ENCODE measurements at regions not wholly inside any gene's neighbourhood (a gene's known extent, or its start where the extent isn't known, plus 50 kb on each side); places are given as distances from the start of the nearest gene placed in this dataset.
A peak's percentile ranks its signal among the peaks of the same experiment; 100 is the strongest.

- no peak for TF ChIP-seq HDAC6 (IDR thresholded peaks at IDR 0.05; ENCODE audit: low read depth, low read length)
- TF ChIP-seq PAWR (CRISPR knock-in tag; IDR thresholded peaks at IDR 0.05; ENCODE audit: borderline replicate concordance): no peak
- peak; percentile 87 for TF ChIP-seq ZNF644 (CRISPR knock-in tag; IDR thresholded peaks at IDR 0.05; ENCODE audit: low read depth)
- peak; percentile 70; the same call in 1 of the 2 replicates for TF ChIP-seq MIXL1 (CRISPR knock-in tag; IDR thresholded peaks at IDR 0.05)
- no peak for TF ChIP-seq SOX13 (IDR thresholded peaks at IDR 0.05)
- TF ChIP-seq SOX13 (CRISPR knock-in tag; conservative IDR thresholded peaks at IDR 0.05 in 1 of 2, IDR thresholded peaks at IDR 0.05 in 1 of 2): peak in 1 of 2 experiments; percentile 86; a peak in 2 of 4 replicates
- TF ChIP-seq ZBTB3 (CRISPR knock-in tag; IDR thresholded peaks at IDR 0.05; ENCODE audit: borderline replicate concordance, low read depth): no peak
- TF ChIP-seq ZNF317 (CRISPR knock-in tag; IDR thresholded peaks at IDR 0.05): peak; percentile 38; the same call in 1 of the 2 replicates
- peak; percentile 48; the same call in 1 of the 2 replicates for TF ChIP-seq GFI1 (CRISPR knock-in tag; IDR thresholded peaks at IDR 0.05; ENCODE audit: borderline replicate concordance)
- TF ChIP-seq AHR (CRISPR knock-in tag; IDR thresholded peaks at IDR 0.05): no peak
- TF ChIP-seq ZNF841 (CRISPR knock-in tag; IDR thresholded peaks at IDR 0.05; ENCODE audit: borderline replicate concordance): no peak
- 0 out of 2 replicates have a peak, but pooled peaks have one; percentile 28 for TF ChIP-seq FOXP4 (CRISPR knock-in tag; IDR thresholded peaks at IDR 0.05)
- TF ChIP-seq SOX5 (CRISPR knock-in tag; IDR thresholded peaks at IDR 0.05; ENCODE audit: borderline replicate concordance): peak; percentile 80; the same call in 1 of the 2 replicates
- peak; percentile 66; the same call in 1 of the 2 replicates for TF ChIP-seq ATF1 (CRISPR knock-in tag; IDR thresholded peaks at IDR 0.05)
- TF ChIP-seq ELF1 (CRISPR knock-in tag; IDR thresholded peaks at IDR 0.05): 0 out of 2 replicates have a peak, but pooled peaks have one; percentile 24
- TF ChIP-seq THRA (CRISPR knock-in tag; IDR thresholded peaks at IDR 0.05; ENCODE audit: borderline replicate concordance): no peak; the same call in 1 of the 2 replicates
- no peak for TF ChIP-seq ZNF576 (CRISPR knock-in tag; IDR thresholded peaks at IDR 0.05)
- no peak for TF ChIP-seq ZNF431 (CRISPR knock-in tag; IDR thresholded peaks at IDR 0.05; ENCODE audit: borderline replicate concordance, low read depth)
- no peak for TF ChIP-seq TCF7 (IDR thresholded peaks at IDR 0.05; ENCODE audit: low read depth)
- TF ChIP-seq, protein P1, sequence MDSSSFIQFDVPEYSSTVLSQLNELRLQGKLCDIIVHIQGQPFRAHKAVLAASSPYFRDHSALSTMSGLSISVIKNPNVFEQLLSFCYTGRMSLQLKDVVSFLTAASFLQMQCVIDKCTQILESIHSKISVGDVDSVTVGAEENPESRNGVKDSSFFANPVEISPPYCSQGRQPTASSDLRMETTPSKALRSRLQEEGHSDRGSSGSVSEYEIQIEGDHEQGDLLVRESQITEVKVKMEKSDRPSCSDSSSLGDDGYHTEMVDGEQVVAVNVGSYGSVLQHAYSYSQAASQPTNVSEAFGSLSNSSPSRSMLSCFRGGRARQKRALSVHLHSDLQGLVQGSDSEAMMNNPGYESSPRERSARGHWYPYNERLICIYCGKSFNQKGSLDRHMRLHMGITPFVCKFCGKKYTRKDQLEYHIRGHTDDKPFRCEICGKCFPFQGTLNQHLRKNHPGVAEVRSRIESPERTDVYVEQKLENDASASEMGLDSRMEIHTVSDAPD (CRISPR knock-in tag; IDR thresholded peaks at IDR 0.05): no peak
- TF ChIP-seq ZNF510 (CRISPR knock-in tag; IDR thresholded peaks at IDR 0.05; ENCODE audit: low read depth): no peak
- no peak for TF ChIP-seq GTF2F1 (IDR thresholded peaks at IDR 0.05; ENCODE audit: low read length)
- peak; percentile 95 for TF ChIP-seq HNF4A (CRISPR knock-in tag; IDR thresholded peaks at IDR 0.05)
- no peak for TF ChIP-seq MTA1 (CRISPR knock-in tag; IDR thresholded peaks at IDR 0.05; ENCODE audit: borderline replicate concordance)
- peak; percentile 74 for TF ChIP-seq HDAC2 (CRISPR knock-in tag; IDR thresholded peaks at IDR 0.05)
- TF ChIP-seq SOX6 (IDR thresholded peaks at IDR 0.05): no peak
- TF ChIP-seq SOX6 (CRISPR knock-in tag; IDR thresholded peaks at IDR 0.05): peak; percentile 49; the same call in 1 of the 2 replicates
Measured at GRCh38 chr6:47137073-47137472, 94.9 kb upstream of the ADGRF1 start (continued).
